Vagina (tissue), 2 donors: ENCODE measurements at regions not wholly inside any gene's neighbourhood (a gene's known extent, or its start where the extent isn't known, plus 50 kb on each side); places are given as distances from the start of the nearest gene placed in this dataset.

Experiments
- DNase-seq, 2 donors: peaks; one replicate each; pipeline ENCODE4 v3.0.0-alpha.2; 2017; ENCODE audit errors: extremely low spot score in 2 of 2
- H3K27ac ChIP-seq: fragments of 200-600 bp; sonication (generic); one replicate; pipeline ENCODE4 v1.5.1; 2019
- H3K27me3 ChIP-seq: fragments of 200-600 bp; sonication (generic); one replicate; pipeline ENCODE4 v1.5.1; 2019
- H3K36me3 ChIP-seq, 2 donors: fragments of 200-600 bp; sonication (generic); one replicate each; pipeline ENCODE4 v1.5.1; 2017 to 2019
- H3K4me1 ChIP-seq: fragments of 200-600 bp; sonication (generic); one replicate; pipeline ENCODE4 v1.5.1; 2019
- H3K4me3 ChIP-seq, 2 donors: fragments of 200-600 bp; sonication (generic); 1 replicate in 1 of 2; 2 replicates in 1 of 2; pipeline ENCODE4 v1.5.1; 2016 to 2019
- H3K9me3 ChIP-seq: fragments of 200-600 bp; sonication (generic); one replicate; pipeline ENCODE4 v1.5.1; 2019
- CTCF ChIP-seq, 3 experiments: fragments of 450-650 bp in 2 of 3; fragments of 200-600 bp in 1 of 3; sonication (generic) in 1 of 3; IDR thresholded peaks; one replicate each; pipeline ENCODE4 v1.5.1; 2017 to 2019; ENCODE audit warnings: antibody characterized with exemption in 3 of 3, mild to moderate bottlenecking in 2 of 3, moderate library complexity in 2 of 3
- POLR2A ChIP-seq, 2 donors: fragments of 450-650 bp; IDR thresholded peaks; one replicate each; pipeline ENCODE4 v1.6.1; 2017; ENCODE audit warnings: antibody characterized with exemption in 2 of 2, mild to moderate bottlenecking in 2 of 2, moderate library complexity in 2 of 2
- POLR2AphosphoS5 ChIP-seq, 2 donors: sonication (generic); formaldehyde crosslinking; IDR thresholded peaks; one replicate each; pipeline ENCODE4 v1.9.0; 2017; ENCODE audit warnings: antibody characterized with exemption in 2 of 2, mild to moderate bottlenecking in 2 of 2, low read depth in 1 of 2; ENCODE audit not compliant: insufficient read depth in 1 of 2
- intact Hi-C: fragments of 100-400 bp; cut with DNase I; formaldehyde crosslinking; loops from one replicate; pipeline ENCODE4 v1.15.1; 2023

DNA sequence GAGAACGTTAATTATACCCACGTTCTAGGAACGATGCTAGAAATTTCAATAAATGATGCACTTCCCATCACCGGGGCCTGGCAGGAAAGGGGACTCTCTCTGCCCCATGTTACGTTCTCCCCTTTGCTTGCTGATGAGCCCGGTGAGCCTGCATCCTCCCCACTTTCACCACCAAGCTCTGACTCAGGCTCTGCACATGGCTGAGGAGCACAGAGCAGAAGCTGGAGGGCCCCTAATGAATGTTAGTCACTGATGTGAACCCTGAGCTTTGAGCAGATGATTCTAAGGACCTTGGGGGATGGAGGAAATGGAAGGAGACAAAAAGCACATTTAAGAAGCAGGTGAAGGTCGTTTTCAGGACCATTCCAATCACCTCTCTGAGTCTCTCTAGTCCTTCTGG, 468.2 kb upstream of the ARID1B start:
- H3K27me3 ChIP-seq: no peaks in the 10 kb centered on the region
- no peak for TF ChIP-seq POLR2A (IDR thresholded peaks at IDR 0.05)
- no peak for TF ChIP-seq POLR2AphosphoS5 (IDR thresholded peaks at IDR 0.05; ENCODE audit: insufficient read depth in 1 of 2, low read depth in 1 of 2)
- TF ChIP-seq CTCF (IDR thresholded peaks at IDR 0.05): no peak
- intact Hi-C loops: no loop called here
- no peak overlapping the region for H3K4me3 ChIP-seq
- no peak for DNase-seq
- H3K27ac ChIP-seq: no peak overlapping the region
- H3K4me1 ChIP-seq: no peaks in the 10 kb centered on the region
- no peaks in the 10 kb centered on the region for H3K9me3 ChIP-seq
- H3K36me3 ChIP-seq: no peaks in the 10 kb centered on the region

DNA sequence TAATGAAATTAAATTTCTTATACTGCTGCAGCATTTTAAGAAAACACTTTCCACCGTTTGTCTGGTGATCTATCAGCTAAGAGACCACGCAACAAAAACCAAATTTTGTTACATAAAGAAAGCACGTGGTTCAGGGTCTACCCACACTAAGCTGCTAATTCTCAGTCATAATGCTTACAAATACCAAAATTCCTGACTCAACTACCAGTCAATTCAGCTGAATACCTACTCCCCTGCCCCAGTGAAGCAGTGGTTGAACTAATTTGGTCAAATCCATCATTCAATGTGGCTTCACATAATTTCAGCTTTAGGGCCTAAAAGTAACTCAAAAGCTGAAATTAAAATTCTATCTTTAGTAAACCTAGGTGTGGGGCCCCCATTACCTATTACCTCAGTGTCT, 468.6 kb upstream of the ARID1B start:
- no peak for TF ChIP-seq POLR2A (IDR thresholded peaks at IDR 0.05)
- no peak for TF ChIP-seq POLR2AphosphoS5 (IDR thresholded peaks at IDR 0.05; ENCODE audit: insufficient read depth in 1 of 2, low read depth in 1 of 2)
- TF ChIP-seq CTCF (IDR thresholded peaks at IDR 0.05): no peak
- no peaks in the 10 kb centered on the region for H3K27me3 ChIP-seq
- no peak for DNase-seq
- intact Hi-C loops: no loop called here
- H3K4me1 ChIP-seq: no peaks in the 10 kb centered on the region
- H3K4me3 ChIP-seq: no peak overlapping the region
- no peaks in the 10 kb centered on the region for H3K36me3 ChIP-seq
- no peak overlapping the region for H3K27ac ChIP-seq
- no peaks in the 10 kb centered on the region for H3K9me3 ChIP-seq

GRCh38 chr6:156306531-156306930, 470.6 kb upstream of the ARID1B start:
- Histone ChIP-seq H3K36me3 (no peaks in the 10 kb centered on the region), H3K4me1 (no peaks in the 10 kb centered on the region), H3K27ac (no peak overlapping the region), H3K27me3 (no peaks in the 10 kb centered on the region), H3K9me3 (no peaks in the 10 kb centered on the region), H3K4me3 (no peak overlapping the region)
- intact Hi-C loops: no loop called here
- TF ChIP-seq POLR2A (IDR thresholded peaks at IDR 0.05) (no peak), POLR2AphosphoS5 (IDR thresholded peaks at IDR 0.05; ENCODE audit: insufficient read depth in 1 of 2, low read depth in 1 of 2) (no peak), CTCF (IDR thresholded peaks at IDR 0.05) (no peak)
- no peak for DNase-seq

DNA sequence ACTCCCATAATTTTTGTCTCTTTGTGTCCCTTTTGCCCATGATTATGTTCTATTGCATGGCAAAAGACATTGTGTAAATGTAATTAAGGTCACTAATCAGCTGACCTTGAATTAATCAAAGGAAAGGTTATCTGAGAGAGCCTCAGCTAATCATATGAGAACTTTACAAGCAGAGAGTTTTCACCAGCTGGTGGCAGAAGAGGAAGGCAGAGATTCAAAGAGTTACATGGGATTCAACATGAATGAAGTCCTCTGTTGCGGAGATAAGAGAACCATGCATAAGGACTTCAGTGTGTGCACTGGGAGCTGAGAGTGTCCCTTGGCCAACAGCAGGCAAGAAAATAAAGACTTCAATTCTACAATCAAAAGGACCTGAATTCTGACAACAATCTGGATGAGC, 494.1 kb upstream of the ARID1B start:
- no peak for DNase-seq
- Histone ChIP-seq H3K36me3 (no peaks in the 10 kb centered on the region), H3K27ac (no peak overlapping the region), H3K4me1 (no peaks in the 10 kb centered on the region), H3K27me3 (no peaks in the 10 kb centered on the region), H3K9me3 (no peaks in the 10 kb centered on the region), H3K4me3 (no peak overlapping the region)
- intact Hi-C loops: no loop called here
- TF ChIP-seq CTCF (IDR thresholded peaks at IDR 0.05) (no peak), POLR2AphosphoS5 (IDR thresholded peaks at IDR 0.05; ENCODE audit: insufficient read depth in 1 of 2, low read depth in 1 of 2) (no peak), POLR2A (IDR thresholded peaks at IDR 0.05) (no peak)

- intact Hi-C loops: no loop called here
- no peak for DNase-seq
- H3K36me3 ChIP-seq: no peaks in the 10 kb centered on the region
- no peak overlapping the region for H3K27ac ChIP-seq
- no peaks in the 10 kb centered on the region for H3K9me3 ChIP-seq
- no peaks in the 10 kb centered on the region for H3K4me1 ChIP-seq
- H3K4me3 ChIP-seq: no peak overlapping the region
- TF ChIP-seq POLR2A (IDR thresholded peaks at IDR 0.05) (no peak), CTCF (IDR thresholded peaks at IDR 0.05) (no peak), POLR2AphosphoS5 (IDR thresholded peaks at IDR 0.05; ENCODE audit: insufficient read depth in 1 of 2, low read depth in 1 of 2) (no peak)
- no peaks in the 10 kb centered on the region for H3K27me3 ChIP-seq
Observed at GRCh38 chr6:156282087-156282486, 495.1 kb upstream of the ARID1B start.
